GM13976 (cell line): ENCODE measurements at regions not wholly inside any gene's neighbourhood (a gene's known extent, or its start where the extent isn't known, plus 50 kb on each side); places are given as distances from the start of the nearest gene placed in this dataset.
"Not testable (repeated sequence)": the region's sequence is repeated elsewhere in the genome, so short reads cannot be mapped to it uniquely, and the experiment has no call there.

Experiments used
- DNase-seq: peaks from one replicate; pipeline ENCODE4 v3.0.0; 2012; ENCODE audit warnings: low spot score
- CTCF ChIP-seq: IDR thresholded peaks from 2 replicates; pipeline ENCODE4 v1.5.1; 2012; ENCODE audit warnings: borderline replicate concordance, mild to moderate bottlenecking; ENCODE audit not compliant: insufficient read depth; ENCODE audit errors: extremely low read depth, missing control alignments, control extremely low read depth
- in situ Hi-C: fragments of 300-500 bp; cut with MboI; formaldehyde crosslinking; loops from one replicate; pipeline ENCODE4 v1.12.0; 2022; ENCODE audit warnings: low sequenced_read_pairs, mixed read lengths, inconsistent platforms; ENCODE audit not compliant: unreplicated experiment

GRCh38 chr6:14401246-14401645 lies 283.7 kb downstream of the CD83 start:
- in situ Hi-C loops = no loop called here

GRCh38 chr6:14406614-14407331 lies 289.2 kb downstream of the CD83 start:
- in situ Hi-C loops = no loop called here
- no peak for TF ChIP-seq CTCF
- no peak for DNase-seq

More at GRCh38 chr6:14401246-14401645, 283.7 kb downstream of the CD83 start:
- DNase-seq = no peak
- TF ChIP-seq CTCF = no peak

GRCh38 chr6:14408446-14408845 lies 290.9 kb downstream of the CD83 start:
- no peak for TF ChIP-seq CTCF
- in situ Hi-C loops = no loop called here
- no peak for DNase-seq

- DNase-seq = no peak
- in situ Hi-C loops = no loop called here
- TF ChIP-seq CTCF = no peak
Measured at GRCh38 chr6:14412026-14412425, 294.5 kb downstream of the CD83 start.

- DNase-seq = no peak
- in situ Hi-C loops = no loop called here
- TF ChIP-seq CTCF = no peak
Measured at GRCh38 chr6:14415452-14415851, 297.9 kb downstream of the CD83 start.

- no peak for DNase-seq
- TF ChIP-seq CTCF = no peak
- in situ Hi-C loops = no loop called here
Measured at GRCh38 chr6:14417377-14417776, 299.8 kb downstream of the CD83 start.

- in situ Hi-C loops, DNase-seq: not testable (repeated sequence)
Measured at GRCh38 chr6:14419224-14419623, 301.7 kb downstream of the CD83 start.
